DMS53 treated with DMSO at 0.1 percent for 48 hours (cell line): ENCODE measurements at regions not wholly inside any gene's neighbourhood (a gene's known extent, or its start where the extent isn't known, plus 50 kb on each side); places are given as distances from the start of the nearest gene placed in this dataset.
"Not testable (repeated sequence)": the region's sequence is repeated elsewhere in the genome, so short reads cannot be mapped to it uniquely, and the experiment has no call there.

Source experiments
- DNase-seq: peaks from one replicate; lab custom pipeline; 2025; ENCODE audit not compliant: unreplicated experiment; lab: John Stamatoyannopoulos, UW

DNA sequence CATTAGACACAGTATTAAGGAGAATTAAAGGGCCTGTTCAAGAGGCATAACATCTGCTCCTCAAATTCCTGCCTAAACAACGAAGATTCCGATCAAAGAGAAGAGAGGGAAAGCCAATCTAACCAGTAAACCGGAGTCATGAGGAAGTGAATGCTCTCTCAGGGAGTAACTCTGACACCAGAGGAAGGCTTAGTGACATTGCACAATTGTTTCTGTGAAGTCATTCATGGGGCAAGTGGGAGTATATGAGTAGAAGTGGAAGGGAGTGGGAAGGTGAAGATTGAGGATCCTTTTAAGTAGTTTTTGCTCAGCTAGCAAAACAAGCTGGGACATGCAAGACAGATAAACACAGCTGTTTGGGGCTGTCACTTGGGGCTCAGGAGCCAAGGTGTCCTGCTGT lies 136.4 kb upstream of the FAM174A start:
- DNase-seq = not testable (repeated sequence)

DNA sequence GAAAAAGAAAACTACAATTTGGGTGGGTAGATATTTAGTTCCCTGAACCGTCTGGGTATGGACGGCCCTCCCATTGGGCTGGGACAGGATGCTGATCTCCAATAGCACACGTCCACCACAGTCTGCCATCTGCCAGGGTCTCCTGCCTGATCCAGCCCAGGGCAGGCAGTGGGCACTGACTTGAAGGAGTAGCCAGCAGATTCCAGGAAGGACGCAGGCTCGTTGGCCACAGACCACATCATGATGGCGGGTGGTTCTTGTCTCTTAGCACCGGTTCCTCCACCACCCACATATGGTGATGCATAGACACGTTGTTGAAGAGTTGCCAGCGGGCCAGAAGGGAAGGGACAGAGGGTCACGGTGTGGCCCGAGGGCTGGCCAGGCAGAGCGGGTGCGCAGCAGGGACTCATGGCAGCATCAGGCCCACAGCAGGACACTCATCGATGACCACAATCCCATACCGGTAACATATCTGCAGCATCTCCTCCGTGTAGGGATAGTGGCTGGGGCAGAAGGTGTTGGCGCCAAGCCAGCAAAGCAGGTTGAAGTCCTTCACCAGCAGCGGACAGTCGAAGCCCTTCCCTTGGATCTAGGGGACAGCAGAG lies 155.8 kb upstream of the FAM174A start:
- DNase-seq = not testable (repeated sequence)

DNA sequence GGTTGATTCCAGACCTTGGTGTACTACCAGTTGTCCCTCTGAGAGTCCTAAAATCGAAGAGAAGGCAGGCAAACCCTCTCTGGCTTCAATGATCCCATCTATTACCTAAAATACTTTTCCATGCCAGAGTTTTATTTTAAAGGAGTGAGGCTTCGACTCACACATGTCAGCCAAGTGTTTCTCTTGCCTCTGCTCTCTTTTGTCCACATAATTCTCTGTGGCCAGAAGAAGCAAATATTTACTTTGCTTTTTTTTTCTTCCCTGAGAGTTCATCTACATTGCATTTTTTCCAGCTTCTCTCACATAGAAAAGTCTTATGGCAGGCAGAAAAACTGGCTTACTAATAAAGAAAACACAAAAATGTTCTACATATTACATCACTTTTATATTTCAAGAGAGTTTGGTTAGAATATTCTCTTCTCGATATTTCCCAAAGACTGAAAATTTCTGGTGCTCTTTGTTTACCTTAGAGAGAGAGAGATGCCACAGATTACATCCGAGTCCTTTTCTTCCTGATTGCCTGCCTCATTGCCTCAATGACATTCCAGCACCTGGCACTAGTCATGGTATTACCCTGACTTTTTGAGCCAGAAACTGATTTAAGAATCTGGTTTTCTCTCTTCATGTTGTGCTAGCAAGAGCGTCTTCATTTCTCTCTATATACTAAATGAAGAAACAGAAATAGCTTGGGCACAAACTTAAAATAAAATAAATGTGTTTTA lies 170.3 kb upstream of the FAM174A start:
- DNase-seq = peak; percentile 55

DNA sequence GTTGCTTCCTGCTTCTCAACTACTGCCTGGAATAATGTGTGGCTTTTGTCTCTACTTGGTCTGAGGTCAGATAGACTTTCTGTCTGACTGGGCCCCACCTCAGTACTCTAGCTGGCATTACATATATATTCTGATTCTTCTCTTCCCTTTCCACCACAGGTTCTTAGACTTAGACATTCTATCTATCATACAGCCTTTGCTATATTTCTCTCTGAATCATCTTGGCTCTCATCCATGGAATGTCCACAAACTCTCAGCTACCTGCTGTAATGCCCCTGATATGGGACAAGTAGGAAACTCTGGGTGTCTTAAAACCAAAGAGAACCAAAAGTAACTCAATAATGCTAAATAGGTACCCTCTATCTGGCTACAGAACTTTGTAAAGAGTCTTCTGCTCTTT lies 170.8 kb upstream of the FAM174A start:
- not testable (repeated sequence) for DNase-seq

DNA sequence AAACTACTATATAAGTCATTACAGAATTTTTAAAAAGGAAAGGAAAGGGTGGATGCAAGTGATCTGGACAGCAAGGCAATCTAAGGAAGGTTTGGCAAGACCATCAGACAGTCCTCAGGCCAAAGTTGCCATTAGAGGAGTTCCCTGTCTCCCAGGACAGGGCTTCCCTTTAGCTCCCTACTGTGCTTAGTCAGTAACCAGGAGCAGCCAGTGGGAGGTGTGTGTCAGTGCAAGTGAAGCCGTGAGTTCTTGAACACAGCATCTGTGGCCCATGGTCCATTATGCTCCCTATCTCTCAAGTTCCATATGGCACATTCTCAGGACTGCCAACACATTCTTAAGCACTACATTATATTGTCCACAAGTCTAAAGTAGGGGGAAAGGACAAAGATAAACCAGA lies 175.2 kb upstream of the FAM174A start:
- not testable (repeated sequence) for DNase-seq

DNA sequence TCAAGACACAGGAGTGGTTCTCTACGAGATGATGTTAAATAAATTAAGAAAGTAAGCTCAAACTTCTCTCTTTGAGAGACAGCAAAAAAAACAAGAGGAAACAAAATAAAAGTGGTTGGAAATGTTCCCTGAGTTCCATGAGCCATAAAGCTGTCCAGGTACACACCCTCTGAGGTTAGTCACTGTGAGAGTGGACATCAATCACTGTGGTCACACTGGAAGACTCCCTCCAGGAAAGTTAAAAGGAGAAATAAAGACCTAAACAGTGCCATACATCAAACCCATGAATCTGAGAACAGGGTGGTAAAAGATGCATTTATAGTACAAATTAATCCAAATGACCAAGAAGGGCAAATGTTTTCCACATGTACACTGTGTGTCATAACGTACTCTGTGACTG lies 188.9 kb upstream of the FAM174A start:
- not testable (repeated sequence) for DNase-seq

DNA sequence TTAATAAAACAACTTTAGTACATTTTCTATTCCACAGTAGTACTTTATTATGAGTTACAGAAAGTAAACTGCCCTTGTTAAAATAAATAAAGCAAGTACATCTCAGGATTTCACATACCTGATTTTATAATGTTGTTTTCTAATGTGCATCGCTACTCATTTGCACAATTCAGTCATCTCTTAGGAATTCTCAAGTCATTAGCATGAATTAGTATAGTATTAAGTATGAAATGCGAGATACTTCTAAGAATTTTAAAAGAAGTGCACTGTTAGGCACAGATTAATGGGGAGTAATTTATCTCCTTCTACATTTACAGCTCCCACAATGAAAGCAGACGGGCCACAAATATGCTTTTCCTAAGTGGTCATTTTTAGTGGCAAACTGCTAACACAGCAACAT lies 193.7 kb upstream of the FAM174A start:
- not testable (repeated sequence) for DNase-seq

DNA sequence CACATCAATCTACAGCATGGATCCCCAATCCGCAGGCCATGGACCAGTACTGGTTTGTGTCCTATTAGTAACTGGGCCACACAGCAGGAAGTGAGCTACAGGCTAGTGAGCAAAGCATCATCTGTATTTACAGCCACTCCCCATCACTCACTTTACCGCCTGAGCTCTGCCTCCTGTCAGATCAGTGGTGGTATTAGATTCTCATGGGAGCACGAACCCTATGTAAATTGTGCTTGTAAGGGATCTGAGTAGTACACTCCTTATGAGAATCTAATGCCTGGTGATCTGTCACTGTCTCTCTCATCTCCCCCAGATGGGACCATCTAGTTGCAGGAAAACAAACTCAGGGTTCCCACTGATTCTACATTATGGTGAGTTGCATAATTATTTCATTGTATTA lies 212.7 kb upstream of the FAM174A start:
- DNase-seq = no peak

DNA sequence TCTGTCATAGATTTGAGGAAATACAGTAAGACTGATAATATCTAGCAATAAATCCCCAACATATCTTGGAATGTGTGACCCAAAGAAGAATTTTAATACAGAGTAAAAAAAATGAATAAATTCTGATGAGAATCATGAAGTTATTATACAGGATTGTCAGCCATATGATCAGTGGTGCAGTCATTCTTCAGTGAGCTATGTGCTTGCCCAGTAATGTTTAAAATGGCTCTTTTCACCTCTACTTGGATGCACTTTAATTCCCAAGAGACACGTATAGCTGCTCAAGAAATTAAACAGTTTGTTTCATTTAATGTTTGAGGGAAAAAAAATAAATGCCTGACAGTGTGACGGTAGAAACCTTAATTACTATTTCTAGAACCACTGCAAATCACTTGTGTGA lies 215.3 kb upstream of the FAM174A start:
- DNase-seq = no peak

DNA sequence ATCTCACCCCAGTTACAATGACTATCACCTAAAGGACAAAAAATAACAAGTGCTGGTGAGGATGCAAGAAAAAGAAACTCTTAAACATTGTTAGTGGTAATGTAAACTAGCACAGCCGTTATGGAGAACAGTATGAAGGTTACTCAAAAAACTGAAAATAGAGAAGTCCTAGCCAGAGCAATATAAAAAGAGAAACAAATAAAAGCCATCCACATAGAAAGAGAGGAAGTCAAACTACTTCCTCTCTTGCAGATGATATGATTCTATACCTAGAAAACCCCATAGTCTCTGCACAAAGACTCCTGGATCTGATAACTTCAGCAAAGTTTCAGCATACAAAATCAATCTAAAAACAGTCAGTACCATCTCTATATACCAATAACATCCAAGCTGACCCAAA lies 221.5 kb upstream of the FAM174A start:
- no peak for DNase-seq

DNA sequence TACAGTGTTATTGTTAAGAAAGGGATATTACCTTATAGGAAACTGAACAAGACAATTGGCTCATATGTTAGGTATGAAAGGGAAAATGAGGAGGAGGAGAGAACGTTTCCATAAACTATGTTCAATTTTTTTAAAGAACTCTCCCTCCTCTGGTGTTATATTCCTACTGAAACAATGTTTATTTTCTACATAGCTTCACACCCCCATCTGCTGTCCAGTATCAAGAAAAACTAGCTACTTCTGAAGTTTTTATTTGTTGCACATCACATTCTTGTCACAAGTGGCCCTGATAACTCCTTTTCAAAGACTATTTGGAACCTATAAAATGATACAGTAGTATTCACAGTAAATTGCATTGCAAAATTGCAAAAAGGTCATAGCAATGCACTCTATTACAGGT lies 223.4 kb upstream of the FAM174A start:
- peak; percentile 16 for DNase-seq

DNA sequence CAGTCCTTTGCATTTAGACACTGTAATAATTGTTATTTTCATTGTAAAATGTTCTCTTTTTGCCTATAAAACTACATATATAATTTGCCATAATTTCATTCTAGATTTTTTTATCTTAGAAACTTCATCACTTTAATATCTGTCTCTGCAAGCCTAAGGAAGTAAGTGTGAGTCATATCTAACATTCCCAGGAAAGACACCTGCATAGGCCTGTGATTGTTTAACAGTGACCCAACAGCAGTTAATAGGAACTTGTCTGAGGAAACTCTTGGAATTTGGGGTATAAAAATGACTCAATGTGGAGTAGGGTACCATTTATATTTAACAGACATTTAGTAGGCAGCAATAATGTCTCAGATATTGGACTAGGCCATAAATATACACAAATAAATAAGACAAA lies 229.2 kb upstream of the FAM174A start:
- DNase-seq = no peak

DNA sequence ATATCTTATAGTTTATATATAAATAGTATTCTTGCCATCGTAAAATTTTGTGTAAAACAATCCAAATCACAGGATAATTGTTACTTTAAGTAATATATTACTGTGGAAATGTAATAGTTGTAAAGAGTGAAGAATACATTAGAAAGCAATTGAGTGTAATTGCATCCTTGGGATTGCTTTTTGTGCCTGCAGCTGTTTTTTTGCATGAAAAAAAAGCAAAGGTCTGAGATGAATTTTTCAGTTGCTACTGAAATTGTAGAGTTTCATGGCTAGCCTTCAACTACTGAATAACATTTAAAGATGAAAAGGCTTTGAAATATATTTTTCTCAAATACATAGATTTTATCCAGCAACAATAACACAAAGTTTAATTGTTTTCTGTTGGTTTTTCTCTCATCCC lies 232.0 kb upstream of the FAM174A start:
- DNase-seq = no peak

DNA sequence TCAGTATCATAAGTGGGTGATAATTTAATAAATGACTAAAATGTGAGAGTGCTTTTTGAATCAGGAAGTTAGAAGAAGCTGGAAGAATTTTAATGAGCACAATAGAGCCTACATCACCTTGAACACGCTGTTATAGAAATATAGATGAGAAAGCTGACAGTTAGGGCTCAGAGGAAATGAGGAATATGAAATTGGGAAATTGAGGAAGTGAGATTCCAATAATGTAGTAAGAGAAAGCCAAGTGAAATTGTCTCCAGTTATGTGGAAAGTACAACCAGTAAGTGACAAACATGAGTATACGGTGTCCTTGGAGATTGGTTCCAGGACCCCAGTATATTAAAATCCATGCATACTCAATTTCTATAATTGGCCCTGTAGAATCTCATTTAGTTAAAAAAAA lies 235.9 kb upstream of the FAM174A start:
- no peak for DNase-seq

DNA sequence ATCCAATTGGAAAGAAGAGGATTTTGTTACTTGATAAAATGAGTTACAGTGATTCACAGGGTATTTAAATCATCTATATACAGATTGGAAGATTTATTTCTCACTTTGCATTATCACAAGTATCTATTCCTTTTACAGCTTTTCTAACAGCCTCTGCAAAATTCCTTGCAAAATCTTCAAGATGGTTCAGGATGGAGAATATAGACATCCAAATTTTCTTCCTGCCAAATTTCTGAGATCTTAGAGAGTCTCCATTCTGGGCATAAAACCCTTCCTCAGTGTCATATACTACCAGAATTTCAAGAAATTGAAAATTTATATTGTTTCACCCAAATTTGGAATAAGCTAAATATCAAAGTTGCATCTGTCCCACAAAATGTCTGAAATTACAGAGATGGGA lies 259.1 kb upstream of the FAM174A start:
- no peak for DNase-seq

DNA sequence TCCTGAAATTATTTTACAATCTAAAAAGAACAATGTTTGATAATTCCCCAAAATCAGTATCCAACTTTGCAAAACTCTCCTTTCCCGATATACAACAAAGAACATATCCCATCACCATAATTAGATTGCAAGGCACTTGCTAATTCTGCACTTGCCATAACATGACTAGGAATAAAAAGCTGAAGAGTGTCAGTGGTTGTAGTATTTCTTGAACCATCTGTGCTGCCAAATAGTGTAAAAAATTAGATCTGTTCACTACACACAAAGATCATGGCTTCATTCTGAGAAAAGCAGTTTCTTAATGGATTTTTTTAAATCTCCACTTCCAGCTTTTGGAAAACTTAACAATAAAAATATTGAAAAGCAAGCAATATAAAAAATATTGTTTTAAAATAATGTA lies 259.5 kb upstream of the FAM174A start:
- DNase-seq = no peak

DNA sequence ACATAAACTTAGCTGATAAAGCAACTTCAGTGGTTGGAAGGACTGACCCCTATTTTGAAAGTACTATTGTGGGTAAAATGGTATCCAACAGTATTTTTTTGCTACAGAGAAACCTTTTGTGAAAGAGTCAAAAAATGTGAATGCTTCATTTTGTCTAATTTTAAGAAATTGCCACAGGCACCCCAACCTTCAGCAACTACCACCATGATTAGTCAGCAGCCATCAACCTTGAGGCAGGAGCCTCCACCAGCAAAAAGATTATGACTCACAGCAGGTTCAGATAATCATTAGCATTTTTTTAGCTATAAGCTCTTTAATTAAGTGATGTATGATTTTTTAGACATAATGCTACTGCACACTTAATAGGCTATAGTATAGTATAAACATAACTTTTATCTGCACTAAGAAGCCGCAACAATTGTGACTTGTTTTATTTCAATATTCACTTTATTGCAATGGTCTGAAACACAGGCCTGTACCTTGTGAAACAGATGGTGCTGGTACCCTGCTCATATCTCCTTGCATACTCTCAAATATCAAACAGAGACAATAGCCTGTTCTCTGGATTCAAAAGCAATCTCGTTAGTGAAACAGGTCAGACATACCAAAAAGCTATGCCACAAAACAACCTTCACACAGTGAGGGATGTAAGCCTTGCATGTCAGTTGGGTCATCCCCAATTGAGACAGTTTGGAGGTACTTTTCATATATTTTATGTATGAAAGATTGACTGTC lies 261.2 kb upstream of the FAM174A start:
- DNase-seq = no peak

DNA sequence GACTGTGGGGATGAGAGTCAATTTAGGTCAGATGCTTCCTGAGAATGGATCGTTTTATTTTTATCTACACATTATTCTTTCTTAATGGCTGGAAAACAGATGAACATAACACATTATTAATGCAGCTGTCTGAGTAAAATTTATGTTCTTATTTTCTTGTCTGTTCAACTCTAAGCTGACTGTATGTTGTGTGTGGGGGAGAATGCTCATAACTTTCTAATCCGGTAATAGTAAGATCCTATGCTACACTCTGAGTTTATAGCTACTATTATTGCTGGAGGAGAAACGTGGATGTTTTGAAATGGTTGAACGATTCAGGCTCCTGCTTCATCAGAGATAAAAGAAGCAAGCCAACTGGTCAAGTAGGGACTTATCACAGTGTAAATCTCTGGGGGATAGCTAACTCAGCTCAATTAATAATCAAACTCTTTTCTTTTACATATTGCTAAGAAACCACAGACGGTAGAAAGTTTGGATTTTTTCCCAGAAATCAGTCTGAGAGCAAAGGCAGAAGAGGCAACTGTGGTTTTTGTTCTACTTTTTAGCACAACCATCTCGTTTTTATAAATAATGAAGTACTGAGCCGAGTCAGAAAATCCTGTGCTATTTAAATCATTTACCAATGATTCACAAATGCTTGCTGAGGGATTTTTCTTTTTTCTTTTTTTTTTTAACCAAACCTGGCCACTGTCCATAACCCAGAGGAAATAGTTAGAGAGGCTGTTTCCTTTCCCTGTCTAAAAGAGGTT lies 265.0 kb upstream of the FAM174A start:
- DNase-seq = no peak

DNA sequence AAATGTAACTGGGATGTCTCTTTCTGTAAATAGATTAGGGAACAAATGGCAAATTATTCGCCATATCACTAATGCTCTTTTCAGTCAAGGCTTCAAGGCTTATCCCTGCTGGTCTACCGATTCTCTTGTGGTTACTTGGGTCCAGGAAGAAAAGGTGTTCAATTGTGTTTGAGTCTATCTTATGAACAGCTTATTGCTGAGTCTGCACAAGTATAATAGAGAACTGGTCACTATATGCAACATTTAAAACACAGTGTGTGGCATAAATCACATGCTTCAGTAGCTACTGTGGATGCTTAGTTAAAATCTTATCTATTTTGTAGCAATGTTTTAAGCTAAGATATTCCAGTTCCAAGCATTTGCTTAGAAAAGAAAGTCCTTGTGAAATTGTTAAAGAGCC lies 274.2 kb upstream of the FAM174A start:
- DNase-seq = no peak

DNA sequence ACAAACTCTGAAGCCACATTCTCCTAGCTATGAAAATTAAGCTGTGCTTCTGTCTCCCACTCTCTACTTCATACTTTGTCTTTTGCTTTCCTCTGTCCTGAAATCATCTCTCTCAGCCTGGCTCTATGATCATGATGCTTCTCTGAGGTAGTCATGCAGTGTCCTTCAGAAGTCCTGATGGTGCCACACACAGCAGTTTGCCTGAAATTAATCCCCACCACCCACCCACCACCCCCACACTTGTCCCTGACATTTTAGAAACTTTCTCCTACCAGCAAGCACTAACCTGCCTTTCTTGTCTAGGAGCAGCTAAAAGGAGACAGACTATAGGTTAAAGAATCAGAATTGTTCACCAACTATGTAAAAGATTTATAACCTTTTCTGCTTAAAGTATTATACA lies 282.2 kb upstream of the FAM174A start:
- DNase-seq = no peak

DNA sequence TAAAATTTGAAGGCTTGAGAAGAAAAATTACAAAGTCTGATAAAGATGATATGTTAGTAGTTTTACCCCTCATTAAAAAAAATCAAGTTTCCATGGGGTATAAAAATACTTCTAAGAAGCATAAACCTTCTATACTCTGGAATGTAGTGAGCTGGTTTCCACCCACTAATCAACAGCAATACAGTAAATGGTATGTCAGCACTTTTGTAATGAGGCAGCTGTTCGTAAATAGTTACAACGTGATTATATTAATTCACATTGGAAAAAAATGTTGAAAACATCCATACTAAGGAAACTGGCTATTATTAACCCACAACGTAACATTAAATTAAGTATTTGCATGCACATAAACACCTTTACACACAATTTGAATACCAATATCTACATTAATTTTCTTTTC lies 283.1 kb upstream of the FAM174A start:
- no peak for DNase-seq

DNA sequence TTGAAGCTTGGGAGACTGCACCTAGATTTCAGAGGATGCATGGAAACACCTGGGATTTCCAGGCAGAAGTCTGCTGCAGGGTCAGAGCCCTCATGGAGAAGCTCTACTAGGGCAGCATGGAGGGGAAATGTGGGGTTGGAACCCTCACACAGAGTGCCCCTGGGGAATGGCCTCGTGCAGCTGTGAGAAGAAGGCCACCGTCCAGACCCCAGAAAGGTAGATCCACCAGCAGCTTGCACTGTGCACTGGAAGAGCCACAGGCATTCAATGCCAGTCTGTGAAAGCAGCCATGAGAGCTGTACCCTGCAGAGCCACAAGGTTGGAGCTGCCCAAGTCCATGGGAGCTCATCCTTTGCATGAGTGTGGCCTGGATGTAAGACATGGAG lies 285.3 kb upstream of the FAM174A start:
- no peak for DNase-seq
